Thoracic aorta (tissue), 2 donors: ENCODE measurements at regions not wholly inside any gene's neighbourhood (a gene's known extent, or its start where the extent isn't known, plus 50 kb on each side); places are given as distances from the start of the nearest gene placed in this dataset.

Experiments
- ATAC-seq: fragments of 150-250 bp; one replicate; pipeline ENCODE4 v1.8.0; 2017; ENCODE audit warnings: low read depth; ENCODE audit not compliant: insufficient number of reproducible peaks, low FRiP score
- DNase-seq: peaks from one replicate; pipeline ENCODE4 v3.0.0-alpha.2; 2020; ENCODE audit warnings: low spot score
- H3K27ac ChIP-seq, 2 donors: fragments of 200-600 bp; sonication (generic); 1 replicate in 1 of 2; 2 replicates in 1 of 2; pipeline ENCODE4 v1.5.1; 2016; ENCODE audit warnings: mild to moderate bottlenecking in 2 of 2, moderate library complexity in 2 of 2
- H3K27me3 ChIP-seq: fragments of 200-600 bp; sonication (generic); replicated peaks from 2 replicates; pipeline ENCODE4 v1.6.0; 2016; ENCODE audit warnings: mild to moderate bottlenecking; ENCODE audit not compliant: insufficient read depth
- H3K36me3 ChIP-seq: fragments of 200-600 bp; sonication (generic); one replicate; pipeline ENCODE4 v1.5.1; 2016
- H3K4me1 ChIP-seq, 2 donors: fragments of 200-600 bp; sonication (generic); 1 replicate in 1 of 2; 2 replicates in 1 of 2; pipeline versions ENCODE4 v1.5.1 to v1.6.0; 2016; ENCODE audit warnings: low read depth in 2 of 2, mild to moderate bottlenecking in 1 of 2; ENCODE audit not compliant: control insufficient read depth in 1 of 2
- H3K4me3 ChIP-seq: fragments of 200-600 bp; sonication (generic); 2 replicates; pipeline ENCODE4 v1.5.1; 2016; ENCODE audit warnings: mild to moderate bottlenecking
- H3K9me3 ChIP-seq: fragments of 200-600 bp; sonication (generic); 2 replicates; pipeline ENCODE4 v1.5.1; 2016
- CTCF ChIP-seq: fragments of 200-600 bp; sonication (generic); IDR thresholded peaks from one replicate; pipeline ENCODE4 v1.5.1; 2019; ENCODE audit warnings: antibody characterized with exemption

- Histone ChIP-seq H3K4me1 (no peaks in the 10 kb centered on the region), H3K27ac (no peak overlapping the region), H3K36me3 (no peaks in the 10 kb centered on the region), H3K27me3 (no peaks in the 10 kb centered on the region), H3K9me3 (no peaks in the 10 kb centered on the region), H3K4me3 (no peak overlapping the region)
- DNase-seq = no peak
- TF ChIP-seq CTCF = no peak
- no peak for ATAC-seq
Observed at GRCh38 chr4:132958457-132959263, 190.4 kb upstream of the PCDH10 start.

- Histone ChIP-seq H3K36me3 (no peaks in the 10 kb centered on the region), H3K27me3 (no peaks in the 10 kb centered on the region), H3K4me1 (no peaks in the 10 kb centered on the region), H3K4me3 (no peak overlapping the region), H3K27ac (no peak overlapping the region), H3K9me3 (no peaks in the 10 kb centered on the region)
- ATAC-seq (no peak), DNase-seq (no peak)
- TF ChIP-seq CTCF = no peak
Observed at GRCh38 chr4:132981611-132982010, 167.5 kb upstream of the PCDH10 start.

GRCh38 chr4:132982151-132982550, 166.9 kb upstream of the PCDH10 start:
- Histone ChIP-seq H3K9me3 (no peaks in the 10 kb centered on the region), H3K27me3 (no peaks in the 10 kb centered on the region), H3K36me3 (no peaks in the 10 kb centered on the region), H3K4me3 (no peak overlapping the region), H3K27ac (no peak overlapping the region), H3K4me1 (no peaks in the 10 kb centered on the region)
- no peak for DNase-seq
- TF ChIP-seq CTCF = no peak
- ATAC-seq = no peak

GRCh38 chr4:132991111-132991510, 158.0 kb upstream of the PCDH10 start:
- Histone ChIP-seq H3K36me3 (no peaks in the 10 kb centered on the region), H3K4me1 (no peaks in the 10 kb centered on the region), H3K4me3 (no peak overlapping the region), H3K27ac (no peak overlapping the region), H3K27me3 (no peaks in the 10 kb centered on the region), H3K9me3 (no peaks in the 10 kb centered on the region)
- no peak for ATAC-seq
- no peak for DNase-seq
- no peak for TF ChIP-seq CTCF

- H3K27ac ChIP-seq = no peak overlapping the region
- H3K36me3 ChIP-seq = no peaks in the 10 kb centered on the region
- no peak for DNase-seq
- no peak for TF ChIP-seq CTCF
- no peaks in the 10 kb centered on the region for H3K4me1 ChIP-seq
- no peak for ATAC-seq
- no peak overlapping the region for H3K4me3 ChIP-seq
- H3K27me3 ChIP-seq = no peaks in the 10 kb centered on the region
- H3K9me3 ChIP-seq = no peaks in the 10 kb centered on the region
Observed at GRCh38 chr4:132992686-132993085, 156.4 kb upstream of the PCDH10 start.
